Endothelial cell (in vitro differentiated cells): ENCODE measurements at regions not wholly inside any gene's neighbourhood (a gene's known extent, or its start where the extent isn't known, plus 50 kb on each side); places are given as distances from the start of the nearest gene placed in this dataset.

Experiments
- DNase-seq: peaks from one replicate; pipeline ENCODE4 v3.0.0; 2021; ENCODE audit warnings: low spot score
- H3K27ac Mint-ChIP-seq: one replicate; pipeline ENCODE4 v1.8.0; 2021; ENCODE audit warnings: mixed read lengths, inconsistent platforms; ENCODE audit not compliant: unreplicated experiment
- H3K27me3 Mint-ChIP-seq: one replicate; pipeline ENCODE4 v1.8.0; 2021; ENCODE audit warnings: mild to moderate bottlenecking, moderate library complexity, mixed read lengths, inconsistent platforms; ENCODE audit not compliant: unreplicated experiment
- H3K36me3 Mint-ChIP-seq: one replicate; pipeline ENCODE4 v1.8.0; 2021; ENCODE audit warnings: mild to moderate bottlenecking, low read depth, mixed read lengths, inconsistent platforms; ENCODE audit not compliant: unreplicated experiment
- H3K4me1 Mint-ChIP-seq: one replicate; pipeline ENCODE4 v1.8.0; 2021; ENCODE audit warnings: mild to moderate bottlenecking, mixed read lengths, inconsistent platforms; ENCODE audit not compliant: unreplicated experiment
- H3K4me3 Mint-ChIP-seq: one replicate; pipeline ENCODE4 v1.8.0; 2021; ENCODE audit warnings: mild to moderate bottlenecking, mixed read lengths, inconsistent platforms; ENCODE audit not compliant: unreplicated experiment
- H3K9me3 Mint-ChIP-seq: one replicate; pipeline ENCODE4 v1.8.0; 2021; ENCODE audit warnings: mixed read lengths, inconsistent platforms; ENCODE audit not compliant: unreplicated experiment
- CTCF ChIP-seq: fragments of 200-600 bp; sonication (generic); IDR thresholded peaks from one replicate; pipeline ENCODE4 v1.5.0; 2021; ENCODE audit warnings: antibody characterized with exemption; ENCODE audit not compliant: unreplicated experiment

GRCh38 chr4:186782302-186782701 is 58.6 kb upstream of the FAT1 start:
- Mint-ChIP-seq H3K4me3 (no peak overlapping the region), H3K36me3 (no peaks in the 10 kb centered on the region), H3K9me3 (no peaks in the 10 kb centered on the region), H3K27ac (no peak overlapping the region), H3K27me3 (peaks cover 3% of the 10 kb centered on the region), H3K4me1 (peaks cover 4% of the 10 kb centered on the region)
- no peak for DNase-seq
- no peak for TF ChIP-seq CTCF

DNA sequence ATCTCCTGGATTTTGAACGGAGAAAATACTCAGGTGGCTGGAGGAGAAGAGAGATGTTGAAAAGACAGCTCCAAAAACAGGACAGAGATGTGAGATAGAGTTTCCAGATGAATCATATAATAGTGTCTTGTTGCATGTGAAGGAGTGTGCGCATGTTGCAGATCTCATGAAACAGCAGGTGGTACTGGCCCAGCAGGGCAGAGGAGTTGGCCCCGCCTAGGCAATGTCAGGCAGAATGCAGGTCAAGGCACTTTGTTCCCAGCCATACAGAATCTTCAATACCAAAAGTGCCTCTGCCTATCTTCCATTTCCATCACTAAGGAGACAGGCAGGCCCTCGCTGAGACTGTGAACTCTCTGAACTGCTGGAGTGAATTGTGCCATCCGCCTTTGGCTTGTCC is 63.9 kb upstream of the FAT1 start:
- Mint-ChIP-seq H3K4me1 (no peaks in the 10 kb centered on the region), H3K27ac (no peak overlapping the region), H3K9me3 (no peaks in the 10 kb centered on the region), H3K36me3 (no peaks in the 10 kb centered on the region), H3K4me3 (no peak overlapping the region), H3K27me3 (peaks cover 3% of the 10 kb centered on the region)
- DNase-seq, result no peak
- TF ChIP-seq CTCF, result no peak

DNA sequence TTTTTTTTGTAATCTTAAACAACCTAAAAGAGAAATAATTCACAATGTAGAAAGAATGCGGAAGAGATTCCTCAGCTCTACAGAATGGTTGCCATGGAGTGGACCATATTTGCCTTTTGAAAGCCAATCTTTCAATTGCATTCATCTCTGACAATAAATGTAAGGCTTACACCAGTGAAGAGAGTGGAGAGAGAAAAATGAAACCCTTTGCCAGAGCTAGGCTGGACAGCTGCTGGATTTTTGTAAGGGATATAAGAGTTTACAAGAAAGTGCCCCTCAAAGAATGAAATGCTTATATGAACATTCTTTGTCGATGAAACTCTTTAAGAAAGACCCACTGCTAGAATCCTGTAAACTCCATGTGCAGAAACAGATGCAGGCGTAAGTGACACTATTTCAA is 66.0 kb upstream of the FAT1 start:
- TF ChIP-seq CTCF, result no peak
- Mint-ChIP-seq H3K9me3 (no peaks in the 10 kb centered on the region), H3K27ac (no peak overlapping the region), H3K4me1 (no peaks in the 10 kb centered on the region), H3K36me3 (no peaks in the 10 kb centered on the region), H3K4me3 (no peak overlapping the region), H3K27me3 (peaks cover 3% of the 10 kb centered on the region)
- no peak for DNase-seq

DNA sequence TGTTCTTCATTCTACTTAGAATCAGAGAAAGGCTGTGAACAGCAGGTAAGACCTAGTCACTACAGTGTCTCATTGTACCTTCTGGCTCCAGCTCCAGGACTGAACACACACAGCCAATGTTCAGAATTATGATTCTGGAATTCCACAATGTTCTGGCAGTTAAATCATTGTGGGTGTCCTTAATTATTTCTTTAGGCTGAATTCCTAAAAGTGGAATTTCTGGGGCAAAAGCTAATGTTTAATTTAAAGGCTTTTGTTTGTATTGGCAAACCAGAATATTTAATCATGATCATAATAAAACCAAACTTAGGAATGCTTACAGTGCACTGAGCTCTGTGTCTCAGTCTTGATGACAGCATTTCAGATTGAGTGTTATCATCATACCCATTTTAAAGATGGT is 67.0 kb upstream of the FAT1 start:
- no peak for TF ChIP-seq CTCF
- H3K36me3 Mint-ChIP-seq, result no peaks in the 10 kb centered on the region
- no peaks in the 10 kb centered on the region for H3K4me1 Mint-ChIP-seq
- H3K9me3 Mint-ChIP-seq, result no peaks in the 10 kb centered on the region
- no peak overlapping the region for H3K4me3 Mint-ChIP-seq
- H3K27me3 Mint-ChIP-seq, result peaks cover 4% of the 10 kb centered on the region
- H3K27ac Mint-ChIP-seq, result no peak overlapping the region
- DNase-seq, result no peak

- Mint-ChIP-seq H3K9me3 (no peaks in the 10 kb centered on the region), H3K27ac (no peak overlapping the region), H3K4me1 (no peaks in the 10 kb centered on the region), H3K4me3 (no peak overlapping the region), H3K27me3 (peaks cover 1% of the 10 kb centered on the region), H3K36me3 (no peaks in the 10 kb centered on the region)
- TF ChIP-seq CTCF, result no peak
- DNase-seq, result no peak
Measured at GRCh38 chr4:186792728-186793366, 69.2 kb upstream of the FAT1 start.
